ENCODE measurements at regions not wholly inside any gene's neighbourhood (a gene's known extent, or its start where the extent isn't known, plus 50 kb on each side); places are given as distances from the start of the nearest gene placed in this dataset.

GRCh38 chr12:75568801-75569200 is 57.4 kb upstream of the KRR1 start:
- no peak overlapping the region for H3K27ac ChIP-seq (ENCODE audit: low read depth in 1 of 2, low read length in 2 of 2)
- DNase-seq (ENCODE audit: low spot score): no peak
- no peak overlapping the region for H3K9ac ChIP-seq (ENCODE audit: low read depth in 1 of 2, low read length in 2 of 2)
- H3K36me3 ChIP-seq (ENCODE audit: control insufficient read depth in 4 of 4, insufficient read depth in 3 of 4, low read depth in 1 of 4, low read length in 3 of 4): no peaks in the 10 kb centered on the region
- no peaks in the 10 kb centered on the region for H3K4me1 ChIP-seq (ENCODE audit: control insufficient read depth in 4 of 4, insufficient read depth in 4 of 4, low read length in 3 of 4)
- H3K27me3 ChIP-seq (ENCODE audit: control insufficient read depth in 4 of 4, insufficient read depth in 4 of 4, low read length in 3 of 4): no peaks in the 10 kb centered on the region
- no peaks in the 10 kb centered on the region for H3K9me3 ChIP-seq (ENCODE audit: control insufficient read depth in 4 of 4, low read length in 3 of 4)
- TF ChIP-seq ATF3 (IDR thresholded peaks at IDR 0.05) (no peak), SP1 (IDR thresholded peaks at IDR 0.05) (no peak), NR2F2 (IDR thresholded peaks at IDR 0.05) (no peak), TAF1 (conservative IDR thresholded peaks at IDR 0.05) (no peak), FOXA2 (IDR thresholded peaks at IDR 0.05) (no peak), RXRA (IDR thresholded peaks at IDR 0.05) (no peak), MAX (IDR thresholded peaks at IDR 0.05) (no peak), EGR1 (IDR thresholded peaks at IDR 0.05; ENCODE audit: low read depth in 2 of 2) (no peak), FOXA1 (IDR thresholded peaks at IDR 0.05) (no peak)
- no peak overlapping the region for H3K4me3 ChIP-seq (ENCODE audit: low read depth in 1 of 3, low read length in 3 of 3)
- WGBS: 92% methylated on average over 3 of the region's 3 CpGs

- Histone ChIP-seq H3K9ac (ENCODE audit: low read depth in 1 of 2, low read length in 2 of 2) (no peak overlapping the region), H3K4me3 (ENCODE audit: low read depth in 1 of 3, low read length in 3 of 3) (no peak overlapping the region), H3K9me3 (ENCODE audit: control insufficient read depth in 4 of 4, low read length in 3 of 4) (no peaks in the 10 kb centered on the region), H3K27me3 (ENCODE audit: control insufficient read depth in 4 of 4, insufficient read depth in 4 of 4, low read length in 3 of 4) (no peaks in the 10 kb centered on the region), H3K4me1 (ENCODE audit: control insufficient read depth in 4 of 4, insufficient read depth in 4 of 4, low read length in 3 of 4) (no peaks in the 10 kb centered on the region), H3K27ac (ENCODE audit: low read depth in 1 of 2, low read length in 2 of 2) (no peak overlapping the region), H3K36me3 (ENCODE audit: control insufficient read depth in 4 of 4, insufficient read depth in 3 of 4, low read depth in 1 of 4, low read length in 3 of 4) (no peaks in the 10 kb centered on the region)
- 73% methylated on average over 4 of the region's 4 CpGs for WGBS
- no peak for DNase-seq (ENCODE audit: low spot score)
- TF ChIP-seq FOXA2 (IDR thresholded peaks at IDR 0.05): no peak
- TF ChIP-seq SP1 (IDR thresholded peaks at IDR 0.05): no peak
- TF ChIP-seq, protein P1, sequence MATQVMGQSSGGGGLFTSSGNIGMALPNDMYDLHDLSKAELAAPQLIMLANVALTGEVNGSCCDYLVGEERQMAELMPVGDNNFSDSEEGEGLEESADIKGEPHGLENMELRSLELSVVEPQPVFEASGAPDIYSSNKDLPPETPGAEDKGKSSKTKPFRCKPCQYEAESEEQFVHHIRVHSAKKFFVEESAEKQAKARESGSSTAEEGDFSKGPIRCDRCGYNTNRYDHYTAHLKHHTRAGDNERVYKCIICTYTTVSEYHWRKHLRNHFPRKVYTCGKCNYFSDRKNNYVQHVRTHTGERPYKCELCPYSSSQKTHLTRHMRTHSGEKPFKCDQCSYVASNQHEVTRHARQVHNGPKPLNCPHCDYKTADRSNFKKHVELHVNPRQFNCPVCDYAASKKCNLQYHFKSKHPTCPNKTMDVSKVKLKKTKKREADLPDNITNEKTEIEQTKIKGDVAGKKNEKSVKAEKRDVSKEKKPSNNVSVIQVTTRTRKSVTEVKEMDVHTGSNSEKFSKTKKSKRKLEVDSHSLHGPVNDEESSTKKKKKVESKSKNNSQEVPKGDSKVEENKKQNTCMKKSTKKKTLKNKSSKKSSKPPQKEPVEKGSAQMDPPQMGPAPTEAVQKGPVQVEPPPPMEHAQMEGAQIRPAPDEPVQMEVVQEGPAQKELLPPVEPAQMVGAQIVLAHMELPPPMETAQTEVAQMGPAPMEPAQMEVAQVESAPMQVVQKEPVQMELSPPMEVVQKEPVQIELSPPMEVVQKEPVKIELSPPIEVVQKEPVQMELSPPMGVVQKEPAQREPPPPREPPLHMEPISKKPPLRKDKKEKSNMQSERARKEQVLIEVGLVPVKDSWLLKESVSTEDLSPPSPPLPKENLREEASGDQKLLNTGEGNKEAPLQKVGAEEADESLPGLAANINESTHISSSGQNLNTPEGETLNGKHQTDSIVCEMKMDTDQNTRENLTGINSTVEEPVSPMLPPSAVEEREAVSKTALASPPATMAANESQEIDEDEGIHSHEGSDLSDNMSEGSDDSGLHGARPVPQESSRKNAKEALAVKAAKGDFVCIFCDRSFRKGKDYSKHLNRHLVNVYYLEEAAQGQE (IDR thresholded peaks at IDR 0.05): no peak
- TF ChIP-seq TAF1 (conservative IDR thresholded peaks at IDR 0.05): no peak
- TF ChIP-seq, protein P2, sequence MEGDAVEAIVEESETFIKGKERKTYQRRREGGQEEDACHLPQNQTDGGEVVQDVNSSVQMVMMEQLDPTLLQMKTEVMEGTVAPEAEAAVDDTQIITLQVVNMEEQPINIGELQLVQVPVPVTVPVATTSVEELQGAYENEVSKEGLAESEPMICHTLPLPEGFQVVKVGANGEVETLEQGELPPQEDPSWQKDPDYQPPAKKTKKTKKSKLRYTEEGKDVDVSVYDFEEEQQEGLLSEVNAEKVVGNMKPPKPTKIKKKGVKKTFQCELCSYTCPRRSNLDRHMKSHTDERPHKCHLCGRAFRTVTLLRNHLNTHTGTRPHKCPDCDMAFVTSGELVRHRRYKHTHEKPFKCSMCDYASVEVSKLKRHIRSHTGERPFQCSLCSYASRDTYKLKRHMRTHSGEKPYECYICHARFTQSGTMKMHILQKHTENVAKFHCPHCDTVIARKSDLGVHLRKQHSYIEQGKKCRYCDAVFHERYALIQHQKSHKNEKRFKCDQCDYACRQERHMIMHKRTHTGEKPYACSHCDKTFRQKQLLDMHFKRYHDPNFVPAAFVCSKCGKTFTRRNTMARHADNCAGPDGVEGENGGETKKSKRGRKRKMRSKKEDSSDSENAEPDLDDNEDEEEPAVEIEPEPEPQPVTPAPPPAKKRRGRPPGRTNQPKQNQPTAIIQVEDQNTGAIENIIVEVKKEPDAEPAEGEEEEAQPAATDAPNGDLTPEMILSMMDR (IDR thresholded peaks at IDR 0.05; ENCODE audit: low read depth, low read length, missing input control): no peak
- TF ChIP-seq HNF4G (IDR thresholded peaks at IDR 0.05): no peak
- TF ChIP-seq NR2F2 (IDR thresholded peaks at IDR 0.05): no peak
- no peak for TF ChIP-seq HNF4A (conservative IDR thresholded peaks at IDR 0.05)
- no peak for TF ChIP-seq FOXA1 (IDR thresholded peaks at IDR 0.05)
- TF ChIP-seq RXRA (IDR thresholded peaks at IDR 0.05): no peak
- TF ChIP-seq GABPA (IDR thresholded peaks at IDR 0.05 in 1 of 2, conservative IDR thresholded peaks at IDR 0.05 in 1 of 2): no peak
- TF ChIP-seq YY1 (IDR thresholded peaks at IDR 0.05): no peak
- TF ChIP-seq JUND (IDR thresholded peaks at IDR 0.05): no peak
- TF ChIP-seq EGR1 (IDR thresholded peaks at IDR 0.05; ENCODE audit: low read depth in 2 of 2): no peak
- TF ChIP-seq ATF3 (IDR thresholded peaks at IDR 0.05): no peak
- TF ChIP-seq MAX (IDR thresholded peaks at IDR 0.05): no peak
Observed at GRCh38 chr12:75568393-75568792, 57.0 kb upstream of the KRR1 start.

All from liver (tissue), 8 donors.